ENCODE measurements at regions not wholly inside any gene's neighbourhood (a gene's known extent, or its start where the extent isn't known, plus 50 kb on each side); places are given as distances from the start of the nearest gene placed in this dataset.

GRCh38 chr14:83455561-83455960 is 1921.9 kb upstream of the SEL1L start:
- no peak for TF ChIP-seq CTCF (IDR thresholded peaks at IDR 0.05)
- no peak for TF ChIP-seq POLR2AphosphoS5 (IDR thresholded peaks at IDR 0.05; ENCODE audit: insufficient read depth in 1 of 2, low read depth in 1 of 2)

Measured in vagina (tissue), 2 donors.